Fibroblast of the aortic adventitia (primary cell): ENCODE measurements at regions not wholly inside any gene's neighbourhood (a gene's known extent, or its start where the extent isn't known, plus 50 kb on each side); places are given as distances from the start of the nearest gene placed in this dataset.
"Not testable (repeated sequence)": the region's sequence is repeated elsewhere in the genome, so short reads cannot be mapped to it uniquely, and the experiment has no call there.

Experiments used
- DNase-seq: peaks from one replicate; pipeline ENCODE4 v3.0.0-alpha.2; 2010; ENCODE audit warnings: low read depth
- H3K4me3 ChIP-seq: 2 replicates; pipeline ENCODE4 v1.5.1; 2011; ENCODE audit warnings: low read depth, mild to moderate bottlenecking, control low read depth, low read length, moderate library complexity
- TF ChIP-seq, protein P1 (sequence below): IDR thresholded peaks from 2 replicates; pipeline ENCODE4 v1.5.1; 2011; ENCODE audit warnings: mild to moderate bottlenecking, low read length, control low read depth, inconsistent platforms; ENCODE audit not compliant: insufficient read depth

DNA sequence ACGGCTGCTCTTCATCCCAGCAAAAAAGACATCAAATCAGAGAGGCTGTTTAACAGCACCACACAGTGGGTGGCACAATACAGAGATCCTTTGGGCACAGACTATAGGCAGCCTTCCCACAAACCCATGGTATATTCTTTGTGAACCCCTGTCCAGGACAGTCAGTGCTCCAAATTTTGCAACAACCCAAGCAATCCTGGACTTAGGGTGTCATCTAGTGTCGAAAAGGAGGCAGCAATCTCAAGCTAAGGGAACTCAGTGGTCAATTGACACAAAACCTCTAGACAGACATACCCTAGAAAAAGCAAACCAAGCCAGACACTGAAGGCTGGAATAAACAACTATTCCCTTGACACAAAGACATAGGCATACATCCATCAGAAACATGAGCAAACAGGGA lies 137.4 kb downstream of the BMP15 start:
- TF ChIP-seq, protein P1, sequence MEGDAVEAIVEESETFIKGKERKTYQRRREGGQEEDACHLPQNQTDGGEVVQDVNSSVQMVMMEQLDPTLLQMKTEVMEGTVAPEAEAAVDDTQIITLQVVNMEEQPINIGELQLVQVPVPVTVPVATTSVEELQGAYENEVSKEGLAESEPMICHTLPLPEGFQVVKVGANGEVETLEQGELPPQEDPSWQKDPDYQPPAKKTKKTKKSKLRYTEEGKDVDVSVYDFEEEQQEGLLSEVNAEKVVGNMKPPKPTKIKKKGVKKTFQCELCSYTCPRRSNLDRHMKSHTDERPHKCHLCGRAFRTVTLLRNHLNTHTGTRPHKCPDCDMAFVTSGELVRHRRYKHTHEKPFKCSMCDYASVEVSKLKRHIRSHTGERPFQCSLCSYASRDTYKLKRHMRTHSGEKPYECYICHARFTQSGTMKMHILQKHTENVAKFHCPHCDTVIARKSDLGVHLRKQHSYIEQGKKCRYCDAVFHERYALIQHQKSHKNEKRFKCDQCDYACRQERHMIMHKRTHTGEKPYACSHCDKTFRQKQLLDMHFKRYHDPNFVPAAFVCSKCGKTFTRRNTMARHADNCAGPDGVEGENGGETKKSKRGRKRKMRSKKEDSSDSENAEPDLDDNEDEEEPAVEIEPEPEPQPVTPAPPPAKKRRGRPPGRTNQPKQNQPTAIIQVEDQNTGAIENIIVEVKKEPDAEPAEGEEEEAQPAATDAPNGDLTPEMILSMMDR: no peak
- H3K4me3 ChIP-seq: no peak overlapping the region
- DNase-seq: no peak

DNA sequence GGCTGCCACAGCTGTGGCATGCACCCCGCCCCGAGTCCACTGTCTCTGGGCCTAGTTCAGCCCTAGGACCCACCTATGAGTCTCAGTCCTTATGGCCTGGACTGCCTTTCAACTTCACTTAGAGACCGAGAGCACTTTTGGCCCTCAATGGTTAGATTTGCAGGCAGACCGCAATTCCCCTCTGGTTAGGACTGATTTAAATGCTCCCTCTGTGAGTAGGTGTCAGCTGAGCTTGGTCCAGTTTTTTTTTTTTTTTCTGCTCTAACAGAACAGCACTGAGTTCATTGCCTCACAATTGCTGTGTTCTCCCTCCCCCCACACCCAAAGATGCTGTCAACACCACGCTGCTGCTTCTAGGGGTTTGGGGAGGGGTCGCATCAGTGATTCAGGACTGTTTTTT lies 143.2 kb downstream of the BMP15 start:
- no peak for DNase-seq
- TF ChIP-seq, protein P1: no peak
- no peak overlapping the region for H3K4me3 ChIP-seq

DNA sequence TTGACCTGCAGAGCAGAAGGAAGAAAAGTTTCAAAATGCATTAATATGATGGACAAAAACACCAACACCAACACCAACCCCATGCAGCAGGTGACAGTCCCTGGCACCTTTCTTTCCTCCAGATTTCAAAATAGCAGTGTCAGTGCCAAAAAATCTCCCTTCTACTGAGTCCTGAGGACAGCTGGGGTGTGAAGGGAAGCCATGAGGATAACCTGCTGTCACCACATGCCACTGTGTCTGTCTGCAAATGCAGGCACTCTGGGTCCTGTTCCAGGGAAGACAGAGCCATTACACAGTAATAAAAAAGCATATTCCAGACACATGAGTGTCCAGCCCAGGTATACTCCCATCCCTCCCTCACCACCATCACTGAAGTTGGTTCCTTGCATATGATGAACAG lies 187.5 kb downstream of the BMP15 start:
- TF ChIP-seq, protein P1: no peak
- DNase-seq: no peak
- H3K4me3 ChIP-seq: no peak overlapping the region

DNA sequence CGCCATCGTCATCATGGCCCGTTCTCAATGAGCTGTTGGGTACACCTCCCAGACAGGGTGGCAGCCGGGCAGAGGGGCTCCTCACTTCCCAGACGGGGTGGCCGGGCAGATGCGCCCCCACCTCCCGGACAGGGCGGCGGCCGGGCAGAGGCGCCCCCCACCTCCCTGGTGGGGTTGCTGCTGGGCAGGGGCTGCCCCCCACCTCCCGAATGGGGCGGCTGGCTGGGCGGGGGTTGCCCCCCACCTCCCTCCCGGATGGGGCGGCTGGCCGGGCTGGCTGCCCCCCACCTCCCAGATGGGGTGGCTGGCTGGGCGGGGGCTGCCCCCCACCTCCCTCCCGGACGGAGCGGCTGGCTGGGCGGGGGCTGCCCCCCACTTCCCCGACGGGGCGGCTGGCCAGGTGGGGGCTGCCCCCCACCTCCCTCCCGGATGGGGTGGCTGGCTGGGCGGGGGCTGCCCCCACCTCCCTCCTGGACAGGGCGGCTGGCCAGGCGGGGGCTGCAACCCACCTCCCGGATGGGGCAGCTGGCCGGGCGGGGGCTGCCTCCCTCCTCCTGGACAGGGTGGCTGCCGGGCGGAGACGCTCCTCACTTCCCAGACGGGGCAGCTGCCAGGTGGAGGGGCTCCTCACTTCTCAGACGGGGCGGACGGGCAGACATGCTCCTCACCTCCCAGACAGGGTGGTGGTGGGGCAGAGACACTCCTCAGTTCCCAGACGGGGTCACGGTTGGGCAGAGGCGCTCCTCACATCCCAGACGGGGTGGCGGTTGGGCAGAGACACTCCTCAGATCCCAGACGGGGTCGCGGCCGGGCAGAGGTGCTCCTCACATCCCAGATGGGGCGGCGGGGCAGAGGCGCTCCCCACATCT lies 208.8 kb downstream of the BMP15 start:
- not testable (repeated sequence) for H3K4me3 ChIP-seq, DNase-seq

DNA sequence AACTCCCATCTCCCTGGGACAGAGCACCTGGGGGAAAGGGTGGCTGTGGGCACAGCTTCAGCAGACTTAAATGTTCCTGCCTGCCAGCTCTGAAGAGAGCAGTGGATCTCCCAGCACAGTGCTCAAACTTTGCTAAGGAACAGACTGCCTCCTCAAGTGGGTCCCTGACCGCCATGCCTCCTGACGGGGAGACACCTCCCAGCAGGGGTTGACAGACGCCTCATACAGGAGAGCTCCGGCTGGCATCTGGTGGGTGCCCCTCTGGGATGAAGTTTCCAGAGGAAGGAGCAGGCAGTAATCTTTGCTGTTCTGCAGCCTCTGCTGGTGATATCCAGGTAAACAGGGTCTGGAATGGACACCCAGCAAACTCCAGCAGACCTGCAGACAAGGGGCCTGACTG lies 206.9 kb upstream of the NUDT10 start:
- not testable (repeated sequence) for H3K4me3 ChIP-seq, DNase-seq

DNA sequence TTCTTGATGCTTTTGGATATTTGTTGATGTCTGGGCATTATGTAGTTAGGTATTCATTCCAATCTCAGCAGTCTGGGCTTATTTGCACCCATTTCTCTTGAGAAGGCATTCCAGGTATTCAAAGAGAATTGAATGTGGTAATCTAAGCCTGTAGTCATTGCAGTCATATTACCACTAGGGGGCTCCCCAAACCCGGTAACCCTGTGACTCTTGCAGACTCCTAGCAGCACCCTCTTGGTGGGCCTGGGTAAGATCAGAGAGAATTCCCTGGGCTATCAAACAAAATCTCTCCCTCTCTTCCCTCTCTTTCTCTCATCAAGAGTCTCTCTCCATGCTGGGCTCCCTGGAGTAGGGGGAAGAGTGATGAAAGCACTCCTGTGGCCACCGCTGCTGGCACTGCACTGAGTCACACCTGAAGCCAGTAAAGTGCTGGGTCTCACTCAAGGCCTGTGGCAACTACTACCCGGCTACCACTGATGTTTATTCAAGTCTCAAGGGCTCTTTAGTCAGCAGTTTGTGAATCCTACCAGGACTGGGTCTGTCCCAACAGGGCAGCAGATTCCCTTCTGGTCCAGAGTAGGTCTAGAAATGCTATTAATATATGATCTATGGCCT lies 187.7 kb upstream of the NUDT10 start:
- DNase-seq: peak; percentile 36
- TF ChIP-seq, protein P1: peak; percentile 61
- no peak overlapping the region for H3K4me3 ChIP-seq

DNA sequence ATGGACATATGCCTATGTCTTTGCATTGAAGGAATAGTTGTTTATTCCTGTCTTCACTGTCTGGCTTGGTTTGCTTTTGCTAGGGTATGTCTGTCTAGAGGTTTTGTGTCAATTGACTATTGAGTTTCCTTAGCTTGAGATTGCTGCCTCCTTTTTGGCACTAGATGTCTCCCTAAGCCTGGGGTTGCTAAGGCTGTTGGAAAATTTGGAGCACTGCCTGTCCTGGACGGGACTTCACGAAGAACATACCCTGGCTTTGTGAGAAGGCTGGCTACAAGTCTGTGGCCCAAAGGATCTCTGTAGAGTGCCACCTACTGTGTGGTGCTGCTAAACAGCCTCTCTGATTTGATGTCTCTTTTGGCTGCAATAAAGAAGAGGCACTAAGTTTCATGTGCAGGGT lies 183.8 kb upstream of the NUDT10 start:
- TF ChIP-seq, protein P1: no peak
- H3K4me3 ChIP-seq: no peak overlapping the region
- no peak for DNase-seq

DNA sequence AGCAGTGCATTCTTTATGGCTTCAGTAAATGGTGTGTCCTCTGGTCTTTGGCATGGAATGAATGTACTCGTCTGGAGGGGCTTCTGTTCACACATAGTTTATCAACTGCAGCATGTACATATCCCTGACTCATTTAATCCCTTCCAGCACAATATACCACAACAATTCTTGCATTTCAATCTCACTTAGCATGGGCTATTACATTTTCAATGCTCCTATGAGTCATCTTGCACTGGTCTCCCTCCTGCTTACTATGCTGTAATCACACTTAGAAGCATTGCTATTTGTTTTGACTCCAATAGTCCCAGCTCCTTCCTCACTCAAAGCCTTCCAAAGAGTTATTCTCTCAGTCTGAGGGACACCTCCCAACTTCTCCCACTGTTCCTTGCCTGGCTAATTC lies 180.9 kb upstream of the NUDT10 start:
- no peak overlapping the region for H3K4me3 ChIP-seq
- TF ChIP-seq, protein P1: no peak
- no peak for DNase-seq
